Trophoblast cell (in vitro differentiated cells and primary cell): ENCODE measurements at regions not wholly inside any gene's neighbourhood (a gene's known extent, or its start where the extent isn't known, plus 50 kb on each side); places are given as distances from the start of the nearest gene placed in this dataset.
A peak's percentile ranks its signal among the peaks of the same experiment; 100 is the strongest.

Source experiments
- DNase-seq, 2 donors: peaks; one replicate each; pipeline ENCODE4 v3.0.0-alpha.2; 2016
- H2AFZ ChIP-seq: 2 replicates; pipeline ENCODE4 v1.6.1; 2013; ENCODE audit warnings: low read length, moderate library complexity, mild to moderate bottlenecking; ENCODE audit not compliant: insufficient read depth, poor library complexity
- H2AK5ac ChIP-seq: 2 replicates; pipeline ENCODE4 v1.6.1; 2013; ENCODE audit warnings: mild to moderate bottlenecking, low read length
- H2BK120ac ChIP-seq: 2 replicates; pipeline ENCODE4 v1.6.1; 2013; ENCODE audit warnings: low read length, mild to moderate bottlenecking, moderate library complexity; ENCODE audit not compliant: insufficient read depth, poor library complexity
- H2BK12ac ChIP-seq: 2 replicates; pipeline ENCODE4 v1.6.1; 2013; ENCODE audit warnings: mild to moderate bottlenecking, low read length, moderate library complexity
- H2BK5ac ChIP-seq: 2 replicates; pipeline ENCODE4 v1.6.1; 2013; ENCODE audit warnings: low read length, low read depth, moderate library complexity, mild to moderate bottlenecking; ENCODE audit not compliant: poor library complexity
- H3K14ac ChIP-seq: 2 replicates; pipeline ENCODE4 v1.6.1; 2013; ENCODE audit warnings: mild to moderate bottlenecking, low read length
- H3K18ac ChIP-seq: 2 replicates; pipeline ENCODE4 v1.6.1; 2013; ENCODE audit warnings: mild to moderate bottlenecking, low read length
- H3K23ac ChIP-seq: 2 replicates; pipeline ENCODE4 v1.6.1; 2013; ENCODE audit warnings: low read length
- H3K27ac ChIP-seq: 2 replicates; pipeline ENCODE4 v1.5.1; 2013; ENCODE audit warnings: low read depth, mild to moderate bottlenecking, inconsistent platforms, low read length, moderate library complexity
- H3K27me3 ChIP-seq: 2 replicates; pipeline ENCODE4 v1.6.1; 2013; ENCODE audit warnings: inconsistent platforms, mild to moderate bottlenecking, low read length, moderate library complexity; ENCODE audit not compliant: insufficient read depth
- H3K36me3 ChIP-seq, 2 experiments: 1 replicate in 1 of 2; 2 replicates in 1 of 2; pipeline ENCODE4 v1.6.1; 2013; ENCODE audit warnings: low read length in 2 of 2, mild to moderate bottlenecking in 2 of 2, moderate library complexity in 1 of 2; ENCODE audit not compliant: insufficient read depth in 2 of 2, control insufficient read depth in 1 of 2
- H3K4ac ChIP-seq: 2 replicates; pipeline ENCODE4 v1.6.1; 2013; ENCODE audit warnings: low read depth, mild to moderate bottlenecking, low read length, moderate library complexity
- H3K4me1 ChIP-seq, 2 experiments: 1 replicate in 1 of 2; 2 replicates in 1 of 2; pipeline ENCODE4 v1.6.1; 2013; ENCODE audit warnings: low read length in 2 of 2, mild to moderate bottlenecking in 2 of 2, moderate library complexity in 1 of 2; ENCODE audit not compliant: insufficient read depth in 2 of 2, control insufficient read depth in 1 of 2
- H3K4me2 ChIP-seq: 2 replicates; pipeline ENCODE4 v1.6.1; 2013; ENCODE audit warnings: inconsistent platforms, mild to moderate bottlenecking, low read length, moderate library complexity
- H3K4me3 ChIP-seq: 2 replicates; pipeline ENCODE4 v1.5.1; 2013; ENCODE audit warnings: mild to moderate bottlenecking, low read depth, low read length, inconsistent platforms
- H3K79me1 ChIP-seq: one replicate; pipeline ENCODE4 v1.6.1; 2013; ENCODE audit warnings: low read length
- H3K79me2 ChIP-seq: 2 replicates; pipeline ENCODE4 v1.6.1; 2013; ENCODE audit warnings: low read length, mild to moderate bottlenecking; ENCODE audit not compliant: control insufficient read depth, insufficient read depth, poor library complexity
- H3K9ac ChIP-seq: 2 replicates; pipeline ENCODE4 v1.6.1; 2013; ENCODE audit warnings: mild to moderate bottlenecking, low read length
- H3K9me3 ChIP-seq: 2 replicates; pipeline ENCODE4 v1.6.1; 2013; ENCODE audit warnings: low read depth, mild to moderate bottlenecking, control low read depth, inconsistent platforms, low read length; ENCODE audit not compliant: insufficient read depth
- H4K12ac ChIP-seq: 2 replicates; pipeline ENCODE4 v1.6.1; 2013; ENCODE audit warnings: low read depth, mild to moderate bottlenecking, low read length, moderate library complexity
- H4K8ac ChIP-seq: 2 replicates; pipeline ENCODE4 v1.6.1; 2013; ENCODE audit warnings: low read depth, mild to moderate bottlenecking, low read length, moderate library complexity
- H4K91ac ChIP-seq: one replicate; pipeline ENCODE4 v1.6.1; 2013; ENCODE audit warnings: low read depth, mild to moderate bottlenecking, low read length, moderate library complexity
- WGBS: extraction: QIAGEN DNeasy Blood & Tissue Kit; methylation state at CpG from one replicate; pipeline ENCODE4 v1.1.7; 2013; ENCODE audit warnings: missing lambda C conversion rate; ENCODE audit not compliant: insufficient read length, insufficient coverage; ENCODE audit errors: extremely low coverage; 5-methylcytosine and 5-hydroxymethylcytosine counted together

GRCh38 chr2:42961385-42961811 lies 169.0 kb upstream of the HAAO start:
- H4K91ac ChIP-seq, result no peak overlapping the region
- H3K27ac ChIP-seq, result no peak overlapping the region
- no peaks in the 10 kb centered on the region for H3K79me2 ChIP-seq
- H3K4me2 ChIP-seq, result no peak overlapping the region
- no peaks in the 10 kb centered on the region for H3K27me3 ChIP-seq
- no peak overlapping the region for H3K18ac ChIP-seq
- H3K9ac ChIP-seq, result no peak overlapping the region
- no peaks in the 10 kb centered on the region for H3K9me3 ChIP-seq
- no peak overlapping the region for H2BK120ac ChIP-seq
- DNase-seq, result no peak
- H4K8ac ChIP-seq, result no peak overlapping the region
- H4K12ac ChIP-seq, result no peak overlapping the region
- H3K79me1 ChIP-seq, result no peaks in the 10 kb centered on the region
- no peaks in the 10 kb centered on the region for H3K36me3 ChIP-seq
- no peak overlapping the region for H3K23ac ChIP-seq
- H2AFZ ChIP-seq, result no peak overlapping the region
- H3K4me3 ChIP-seq, result no peak overlapping the region
- H3K4ac ChIP-seq, result no peak overlapping the region
- H2BK12ac ChIP-seq, result no peak overlapping the region
- H3K14ac ChIP-seq, result no peak overlapping the region
- H2AK5ac ChIP-seq, result peak overlapping the region; percentile 12
- H2BK5ac ChIP-seq, result no peak overlapping the region
- WGBS, result no CpG with 5 or more reads among the region's 15 CpGs
- H3K4me1 ChIP-seq, result no peaks in the 10 kb centered on the region

GRCh38 chr2:42960842-42961180 lies 168.4 kb upstream of the HAAO start:
- no peak for DNase-seq
- Histone ChIP-seq H2BK5ac (no peak overlapping the region), H3K14ac (no peak overlapping the region), H3K4me2 (no peak overlapping the region), H2AFZ (no peak overlapping the region), H3K23ac (no peak overlapping the region), H2BK12ac (no peak overlapping the region), H3K36me3 (no peaks in the 10 kb centered on the region), H4K12ac (no peak overlapping the region), H3K79me2 (no peaks in the 10 kb centered on the region), H3K79me1 (no peaks in the 10 kb centered on the region), H3K18ac (no peak overlapping the region), H2BK120ac (no peak overlapping the region), H3K4me1 (no peaks in the 10 kb centered on the region), H3K4ac (no peak overlapping the region), H4K8ac (no peak overlapping the region), H3K9ac (no peak overlapping the region), H3K4me3 (no peak overlapping the region), H3K27ac (no peak overlapping the region), H3K9me3 (no peaks in the 10 kb centered on the region), H2AK5ac (no peak overlapping the region), H4K91ac (no peak overlapping the region), H3K27me3 (no peaks in the 10 kb centered on the region)
- WGBS, result no CpG with 5 or more reads among the region's 6 CpGs

- WGBS, result no CpG with 5 or more reads among the region's 10 CpGs
- H3K14ac ChIP-seq, result peak overlapping the region; percentile 20
- H3K9me3 ChIP-seq, result no peaks in the 10 kb centered on the region
- H4K91ac ChIP-seq, result no peak overlapping the region
- H3K4me2 ChIP-seq, result no peak overlapping the region
- no peaks in the 10 kb centered on the region for H3K79me1 ChIP-seq
- H2BK5ac ChIP-seq, result no peak overlapping the region
- H3K4me1 ChIP-seq, result no peaks in the 10 kb centered on the region
- no peak for DNase-seq
- no peak overlapping the region for H3K4ac ChIP-seq
- no peak overlapping the region for H2AK5ac ChIP-seq
- H2BK120ac ChIP-seq, result no peak overlapping the region
- H3K27me3 ChIP-seq, result no peaks in the 10 kb centered on the region
- no peak overlapping the region for H3K9ac ChIP-seq
- no peak overlapping the region for H4K12ac ChIP-seq
- H3K79me2 ChIP-seq, result no peaks in the 10 kb centered on the region
- H3K23ac ChIP-seq, result no peak overlapping the region
- no peak overlapping the region for H3K4me3 ChIP-seq
- no peak overlapping the region for H2AFZ ChIP-seq
- no peak overlapping the region for H2BK12ac ChIP-seq
- H3K36me3 ChIP-seq, result no peaks in the 10 kb centered on the region
- no peak overlapping the region for H3K18ac ChIP-seq
- H3K27ac ChIP-seq, result no peak overlapping the region
- no peak overlapping the region for H4K8ac ChIP-seq
Observed at GRCh38 chr2:42960002-42960841, 167.8 kb upstream of the HAAO start.

DNA sequence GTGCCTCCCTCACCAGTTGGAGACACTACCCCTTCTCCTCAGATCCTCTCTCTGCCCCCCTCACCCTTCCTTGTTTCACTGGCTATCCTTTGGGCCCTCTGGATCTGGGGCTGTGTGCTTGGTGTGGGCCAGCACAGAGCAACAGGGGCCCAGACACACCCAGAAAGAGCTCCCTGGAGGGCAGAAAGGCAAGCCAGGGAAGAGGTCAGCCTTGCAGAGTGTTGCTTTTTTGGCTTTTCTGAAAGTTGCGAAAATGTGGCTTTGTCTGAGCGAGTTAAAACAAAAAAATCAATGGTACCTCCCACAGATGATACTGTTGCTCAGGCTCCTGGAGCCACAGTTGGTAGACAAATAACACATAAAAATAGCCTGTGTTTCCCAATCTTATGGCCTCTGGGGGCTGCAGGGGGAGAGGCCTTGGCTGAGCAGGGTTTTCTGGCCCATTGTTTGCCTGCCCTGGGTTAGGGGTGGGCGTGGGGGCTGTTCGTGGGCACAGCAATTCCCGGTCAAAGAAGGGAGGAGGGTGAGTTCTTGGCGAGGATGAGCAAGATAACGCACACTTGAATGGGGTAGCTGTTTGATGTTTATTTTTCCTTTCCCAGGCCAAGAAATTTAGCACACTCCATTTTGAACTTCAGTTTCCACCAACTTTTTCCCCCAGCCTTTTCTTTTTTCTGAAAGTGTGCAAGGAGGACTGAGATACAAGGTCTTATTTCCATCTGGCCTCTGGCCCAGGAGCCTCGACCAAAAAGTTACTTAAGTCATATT lies 167.0 kb upstream of the HAAO start:
- no CpG with 5 or more reads among the region's 8 CpGs for WGBS

More for the DNA sequence above, 167.0 kb upstream of the HAAO start:
- H3K4me3 ChIP-seq, result no peak overlapping the region
- H3K36me3 ChIP-seq, result no peaks in the 10 kb centered on the region
- H3K9me3 ChIP-seq, result no peaks in the 10 kb centered on the region
- no peaks in the 10 kb centered on the region for H3K79me2 ChIP-seq
- H4K12ac ChIP-seq, result no peak overlapping the region
- H3K27me3 ChIP-seq, result no peaks in the 10 kb centered on the region
- no peak overlapping the region for H2AK5ac ChIP-seq
- H3K9ac ChIP-seq, result no peak overlapping the region
- DNase-seq, result no peak
- H2BK12ac ChIP-seq, result no peak overlapping the region
- H3K4ac ChIP-seq, result no peak overlapping the region
- H2BK5ac ChIP-seq, result no peak overlapping the region
- H3K23ac ChIP-seq, result no peak overlapping the region
- no peak overlapping the region for H3K18ac ChIP-seq
- H2AFZ ChIP-seq, result no peak overlapping the region
- no peak overlapping the region for H4K91ac ChIP-seq
- no peak overlapping the region for H3K4me2 ChIP-seq
- H3K4me1 ChIP-seq, result peaks cover 4% of the 10 kb centered on the region in 2 experiments
- H4K8ac ChIP-seq, result no peak overlapping the region
- H3K27ac ChIP-seq, result no peak overlapping the region
- no peak overlapping the region for H2BK120ac ChIP-seq
- no peak overlapping the region for H3K14ac ChIP-seq
- no peaks in the 10 kb centered on the region for H3K79me1 ChIP-seq
